BLaER1 (cell line): ENCODE measurements at regions not wholly inside any gene's neighbourhood (a gene's known extent, or its start where the extent isn't known, plus 50 kb on each side); places are given as distances from the start of the nearest gene placed in this dataset.
"Not testable (repeated sequence)": the region's sequence is repeated elsewhere in the genome, so short reads cannot be mapped to it uniquely, and the experiment has no call there.

ENCODE experiments used
- H3K27ac ChIP-seq: shearing (Covaris generic); formaldehyde crosslinking; 2 replicates; pipeline ENCODE4 v1.8.1; 2022
- H3K27me3 ChIP-seq: shearing (Covaris generic); formaldehyde crosslinking; 2 replicates; pipeline ENCODE4 v1.8.1; 2022
- H3K36me3 ChIP-seq: shearing (Covaris generic); formaldehyde crosslinking; 2 replicates; pipeline ENCODE4 v1.8.1; 2022
- H3K4me1 ChIP-seq: shearing (Covaris generic); formaldehyde crosslinking; 2 replicates; pipeline ENCODE4 v1.8.1; 2022
- H3K4me2 ChIP-seq: shearing (Covaris generic); formaldehyde crosslinking; 2 replicates; pipeline ENCODE4 v1.8.1; 2022
- H3K4me3 ChIP-seq: shearing (Covaris generic); formaldehyde crosslinking; 2 replicates; pipeline ENCODE4 v1.8.1; 2022
- H3K9ac ChIP-seq: shearing (Covaris generic); formaldehyde crosslinking; 2 replicates; pipeline ENCODE4 v1.8.1; 2022
- H3K9me3 ChIP-seq: shearing (Covaris generic); formaldehyde crosslinking; 2 replicates; pipeline ENCODE4 v1.8.1; 2022
- H4K20me1 ChIP-seq: shearing (Covaris generic); formaldehyde crosslinking; 2 replicates; pipeline ENCODE4 v1.8.1; 2022
- Cebpa-rat ChIP-seq: shearing (Covaris generic); IDR thresholded peaks from 2 replicates; pipeline ENCODE4 v1.8.1; 2022

DNA sequence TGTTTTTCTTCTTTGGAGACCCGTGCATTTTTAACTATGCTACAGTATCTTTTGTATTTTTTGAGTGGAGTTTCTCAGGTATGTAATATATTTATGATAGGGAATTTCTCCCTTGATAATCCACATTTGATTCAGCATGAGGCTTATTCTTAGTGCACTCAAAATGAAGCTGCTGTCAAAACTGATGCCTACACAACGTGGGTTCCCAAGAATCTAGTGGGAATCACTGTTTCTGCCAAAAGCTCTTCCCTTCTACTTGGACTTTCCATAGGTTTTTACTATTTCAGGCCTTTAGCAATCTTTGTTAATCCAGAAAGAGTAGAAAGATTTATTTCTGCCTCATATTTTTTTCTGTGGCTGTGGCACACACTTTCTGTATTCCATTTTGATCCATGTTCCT lies 1003.7 kb downstream of the SLITRK5 start:
- Histone ChIP-seq H3K27me3 (no peaks in the 10 kb centered on the region), H3K36me3 (no peaks in the 10 kb centered on the region), H3K4me2 (no peak overlapping the region), H3K9ac (no peak overlapping the region), H4K20me1 (no peaks in the 10 kb centered on the region), H3K4me1 (no peaks in the 10 kb centered on the region), H3K27ac (no peak overlapping the region), H3K9me3 (no peaks in the 10 kb centered on the region), H3K4me3 (no peak overlapping the region)
- no peak for TF ChIP-seq Cebpa-rat

GRCh38 chr13:88675347-88675996 lies 1004.3 kb downstream of the SLITRK5 start:
- Histone ChIP-seq H3K27ac (no peak overlapping the region), H4K20me1 (no peaks in the 10 kb centered on the region), H3K36me3 (no peaks in the 10 kb centered on the region), H3K27me3 (no peaks in the 10 kb centered on the region), H3K4me1 (no peaks in the 10 kb centered on the region), H3K4me3 (no peak overlapping the region), H3K4me2 (no peak overlapping the region), H3K9ac (no peak overlapping the region), H3K9me3 (no peaks in the 10 kb centered on the region)
- TF ChIP-seq Cebpa-rat, result no peak

DNA sequence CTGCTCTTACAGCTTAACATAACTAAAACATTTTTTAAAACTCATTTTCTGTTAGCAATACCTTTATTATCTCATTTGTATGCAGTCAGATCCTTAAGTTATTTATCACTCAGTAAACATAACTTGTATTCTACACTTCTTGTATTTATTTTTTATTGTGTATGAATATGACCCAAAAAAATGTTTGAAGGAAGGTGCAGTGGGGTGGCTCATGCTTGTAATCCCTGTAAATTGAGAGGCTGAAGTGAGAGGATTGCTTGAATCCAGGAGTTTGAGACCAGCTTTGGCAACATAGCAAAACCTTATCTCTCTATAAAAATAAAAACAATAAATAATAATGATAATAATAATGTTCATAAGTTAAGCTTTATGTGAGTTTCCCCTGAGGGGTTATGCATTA lies 1004.8 kb downstream of the SLITRK5 start:
- H4K20me1 ChIP-seq, result no peaks in the 10 kb centered on the region
- H3K4me2 ChIP-seq, result no peak overlapping the region
- no peaks in the 10 kb centered on the region for H3K4me1 ChIP-seq
- H3K9ac ChIP-seq, result no peak overlapping the region
- no peak overlapping the region for H3K4me3 ChIP-seq
- no peak for TF ChIP-seq Cebpa-rat
- H3K27ac ChIP-seq, result no peak overlapping the region
- H3K36me3 ChIP-seq, result no peaks in the 10 kb centered on the region
- H3K27me3 ChIP-seq, result no peaks in the 10 kb centered on the region
- no peaks in the 10 kb centered on the region for H3K9me3 ChIP-seq

DNA sequence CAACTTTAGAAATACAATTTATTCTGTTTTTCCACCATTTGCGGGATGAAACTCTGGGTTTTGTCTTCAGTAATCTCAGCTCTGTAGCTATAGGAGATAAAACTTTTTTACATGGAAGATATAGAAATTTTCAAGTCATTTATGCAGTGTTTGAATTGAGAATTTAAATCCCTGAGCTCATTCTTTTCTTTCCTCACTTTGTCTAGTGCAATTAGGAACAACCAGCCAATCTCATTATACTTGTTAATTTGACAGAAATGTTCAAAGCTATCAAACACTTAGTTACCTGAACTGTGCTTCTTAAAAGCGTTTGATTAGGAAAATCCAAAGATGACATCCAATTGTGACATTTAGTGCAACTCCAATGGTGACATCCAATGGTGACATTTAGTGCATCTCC lies 1014.3 kb downstream of the SLITRK5 start:
- Histone ChIP-seq H3K27me3 (no peaks in the 10 kb centered on the region), H4K20me1 (no peaks in the 10 kb centered on the region), H3K9me3 (no peaks in the 10 kb centered on the region), H3K4me2 (no peak overlapping the region), H3K9ac (no peak overlapping the region), H3K4me3 (no peak overlapping the region), H3K27ac (no peak overlapping the region), H3K36me3 (no peaks in the 10 kb centered on the region), H3K4me1 (no peaks in the 10 kb centered on the region)
- no peak for TF ChIP-seq Cebpa-rat

DNA sequence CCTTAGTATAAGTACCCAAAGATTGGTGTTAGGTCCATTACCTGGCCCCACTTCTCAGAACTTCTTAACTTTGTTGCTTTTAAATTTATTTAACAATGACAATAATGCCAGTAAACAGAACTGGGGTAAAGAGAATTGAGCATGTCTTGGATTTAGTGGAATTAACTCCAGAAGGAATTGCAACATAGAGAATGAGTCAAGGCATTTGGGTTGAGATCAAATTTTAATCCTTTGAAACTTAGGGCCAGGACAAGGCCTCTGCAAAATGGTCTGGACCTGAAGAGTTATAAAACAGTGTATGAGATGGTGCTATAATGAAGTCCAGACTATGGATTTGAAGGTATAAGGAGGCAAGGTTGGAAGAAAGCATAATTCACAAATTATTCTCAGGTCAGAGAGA lies 1030.4 kb downstream of the SLITRK5 start:
- Histone ChIP-seq H3K9ac (no peak overlapping the region), H3K9me3 (no peaks in the 10 kb centered on the region), H3K36me3 (no peaks in the 10 kb centered on the region), H4K20me1 (no peaks in the 10 kb centered on the region), H3K4me2 (no peak overlapping the region), H3K4me1 (peaks cover 25% of the 10 kb centered on the region), H3K27ac (no peak overlapping the region), H3K27me3 (no peaks in the 10 kb centered on the region), H3K4me3 (no peak overlapping the region)
- no peak for TF ChIP-seq Cebpa-rat

DNA sequence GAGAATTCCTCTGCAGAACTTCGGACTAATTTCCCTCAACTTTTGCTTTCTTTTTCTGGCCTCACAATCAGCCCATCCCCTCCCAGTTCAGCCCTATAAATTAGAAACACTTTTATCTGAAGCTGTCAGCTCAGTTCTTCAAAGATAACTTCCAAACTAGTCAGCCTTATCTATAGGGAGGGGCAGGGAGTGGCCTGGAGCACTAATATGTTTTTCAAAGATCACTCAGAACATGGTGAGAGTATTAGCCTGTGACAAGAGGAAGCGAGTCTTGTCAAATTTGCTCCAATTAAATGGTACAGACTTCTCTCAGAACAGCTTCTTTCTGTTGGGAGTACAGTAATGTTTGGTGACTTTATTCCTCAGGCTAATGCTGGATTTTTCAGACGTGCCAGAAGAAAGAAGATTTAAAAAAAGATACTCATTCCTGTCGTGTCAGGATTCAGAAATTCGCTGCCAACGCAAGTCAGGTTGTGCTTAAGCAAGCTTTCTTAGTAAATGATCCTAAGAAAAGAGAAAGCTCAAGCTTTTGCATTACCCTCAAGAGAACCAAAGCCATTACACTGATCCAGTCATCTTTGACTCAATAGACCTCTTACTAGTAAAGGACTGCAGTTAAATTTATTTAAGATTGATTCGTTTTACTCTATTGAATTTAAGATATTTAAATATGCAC lies 1033.6 kb downstream of the SLITRK5 start:
- no peaks in the 10 kb centered on the region for H3K27me3 ChIP-seq
- no peaks in the 10 kb centered on the region for H4K20me1 ChIP-seq
- no peak overlapping the region; the same call in 1 of the 2 replicates for H3K4me3 ChIP-seq
- H3K4me2 ChIP-seq, result peak overlapping the region; percentile 64
- no peak for TF ChIP-seq Cebpa-rat
- H3K27ac ChIP-seq, result peak overlapping the region; percentile 44; the same call in 1 of the 2 replicates
- H3K4me1 ChIP-seq, result peaks cover 56% of the 10 kb centered on the region
- H3K36me3 ChIP-seq, result no peaks in the 10 kb centered on the region
- H3K9me3 ChIP-seq, result no peaks in the 10 kb centered on the region
- H3K9ac ChIP-seq, result 0 out of 2 replicates have a peak overlapping the region, but pooled peaks have one; percentile 12

- H3K4me1 ChIP-seq, result peaks cover 56% of the 10 kb centered on the region
- peak overlapping the region; percentile 79 for H3K4me2 ChIP-seq
- H3K27ac ChIP-seq, result peak overlapping the region; percentile 83
- H3K27me3 ChIP-seq, result no peaks in the 10 kb centered on the region
- no peaks in the 10 kb centered on the region for H3K36me3 ChIP-seq
- no peak for TF ChIP-seq Cebpa-rat
- H4K20me1 ChIP-seq, result no peaks in the 10 kb centered on the region
- no peaks in the 10 kb centered on the region for H3K9me3 ChIP-seq
- peak overlapping the region; percentile 46 for H3K9ac ChIP-seq
- peak overlapping the region; percentile 40; the same call in 1 of the 2 replicates for H3K4me3 ChIP-seq
These were observed 1036.5 kb downstream of the SLITRK5 start for GRCh38 chr13:88707646-88708045.

DNA sequence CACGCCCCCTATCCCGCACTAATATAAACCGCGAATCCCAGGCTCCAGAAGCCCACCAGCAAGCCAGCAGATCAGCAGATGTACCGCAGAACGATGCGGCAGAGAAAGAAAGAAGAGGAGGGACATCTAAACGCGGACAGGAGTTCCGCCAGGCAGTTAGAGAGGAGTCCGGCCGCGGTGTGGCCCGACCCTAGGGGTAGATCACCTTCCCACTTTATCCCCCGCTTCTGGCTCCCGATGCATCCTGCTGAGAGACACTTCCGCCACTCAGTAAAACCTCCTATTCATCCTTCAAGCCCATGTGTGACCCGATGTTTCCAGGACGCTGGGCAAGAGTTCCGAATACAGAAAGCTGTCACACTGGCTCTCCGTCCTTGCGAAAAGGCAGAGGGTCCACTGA lies 1046.8 kb downstream of the SLITRK5 start:
- no peak overlapping the region for H3K9ac ChIP-seq
- H3K4me2 ChIP-seq, result no peak overlapping the region
- no peak overlapping the region for H3K27ac ChIP-seq
- no peaks in the 10 kb centered on the region for H4K20me1 ChIP-seq
- no peak for TF ChIP-seq Cebpa-rat
- no peaks in the 10 kb centered on the region for H3K27me3 ChIP-seq
- H3K4me3 ChIP-seq, result no peak overlapping the region
- peaks cover 9% of the 10 kb centered on the region for H3K4me1 ChIP-seq
- peaks cover 13% of the 10 kb centered on the region for H3K9me3 ChIP-seq
- no peaks in the 10 kb centered on the region for H3K36me3 ChIP-seq

DNA sequence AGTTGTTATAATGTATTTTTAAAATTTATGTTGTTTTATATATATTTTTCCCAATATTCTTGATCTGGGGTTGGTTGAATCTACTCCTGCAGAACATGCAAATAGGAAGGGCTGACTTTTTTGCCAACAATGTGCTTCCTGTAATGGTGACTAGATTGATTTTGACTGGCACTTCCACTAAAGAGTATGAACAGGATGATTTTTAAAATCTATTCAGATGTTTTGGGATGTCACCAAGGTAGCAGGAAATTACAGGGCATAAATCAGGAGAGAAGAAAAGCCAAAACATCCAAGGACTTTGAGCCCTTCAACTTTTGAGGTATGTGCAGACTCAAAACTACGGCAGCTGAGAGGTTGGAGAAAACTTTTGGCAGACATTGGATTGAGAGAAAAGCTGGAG lies 1047.6 kb downstream of the SLITRK5 start:
- Histone ChIP-seq H3K36me3 (no peaks in the 10 kb centered on the region), H4K20me1 (no peaks in the 10 kb centered on the region), H3K4me1 (peaks cover 9% of the 10 kb centered on the region), H3K4me3 (no peak overlapping the region), H3K9me3 (peaks cover 20% of the 10 kb centered on the region), H3K4me2 (no peak overlapping the region), H3K27ac (no peak overlapping the region), H3K27me3 (no peaks in the 10 kb centered on the region), H3K9ac (no peak overlapping the region)
- TF ChIP-seq Cebpa-rat, result no peak

GRCh38 chr13:88726075-88726474 lies 1054.9 kb downstream of the SLITRK5 start:
- H3K4me3 ChIP-seq, result no peak overlapping the region
- TF ChIP-seq Cebpa-rat, result no peak

DNA sequence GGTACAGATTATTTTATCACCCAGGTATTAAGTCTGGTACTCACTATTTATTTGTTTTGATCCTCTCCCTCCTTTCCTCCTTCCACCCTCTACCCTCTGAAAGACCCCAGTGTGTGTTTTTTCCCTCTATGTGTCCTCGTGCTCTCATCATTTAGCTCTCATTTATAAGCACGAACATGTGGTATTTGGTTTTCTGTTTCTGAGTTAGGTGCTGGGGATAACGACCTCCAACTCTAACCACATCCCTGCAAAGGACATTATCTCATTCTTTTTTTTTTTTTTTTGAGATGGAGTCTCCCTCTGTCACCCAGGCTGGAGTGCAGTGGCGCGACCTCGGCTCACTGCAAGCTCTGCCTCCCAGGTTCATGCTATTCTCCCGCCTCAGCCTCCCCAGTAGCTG lies 1056.1 kb downstream of the SLITRK5 start:
- H3K9ac ChIP-seq, H3K4me3 ChIP-seq, H4K20me1 ChIP-seq, H3K36me3 ChIP-seq, H3K27me3 ChIP-seq, H3K27ac ChIP-seq, H3K4me2 ChIP-seq, H3K4me1 ChIP-seq: not testable (repeated sequence)
- H3K9me3 ChIP-seq, result peaks cover 32% of the 10 kb centered on the region

More at GRCh38 chr13:88726075-88726474, 1054.9 kb downstream of the SLITRK5 start:
- Histone ChIP-seq H3K4me2 (no peak overlapping the region), H3K36me3 (no peaks in the 10 kb centered on the region), H4K20me1 (no peaks in the 10 kb centered on the region), H3K27me3 (no peaks in the 10 kb centered on the region), H3K27ac (no peak overlapping the region), H3K9me3 (peaks cover 32% of the 10 kb centered on the region), H3K9ac (no peak overlapping the region), H3K4me1 (no peaks in the 10 kb centered on the region)
